A549 (cell line): ENCODE measurements at regions not wholly inside any gene's neighbourhood (a gene's known extent, or its start where the extent isn't known, plus 50 kb on each side); places are given as distances from the start of the nearest gene placed in this dataset.

Source experiments
- HDAC2 ChIP-seq: fragments of 200-600 bp; sonication (generic); IDR thresholded peaks from 2 replicates; pipeline ENCODE4 v1.6.1; 2016
- POLR2A ChIP-seq: IDR thresholded peaks from 2 replicates; pipeline ENCODE4 v1.6.1; 2012; ENCODE audit warnings: mild to moderate bottlenecking, low read length
- TF ChIP-seq, protein P1 (sequence below): fragments of >200 bp; sonication (Bioruptor Twin); formaldehyde crosslinking; IDR thresholded peaks from 3 replicates; pipeline ENCODE4 v1.5.1; 2016
- TF ChIP-seq, protein P2 (sequence below): IDR thresholded peaks from 2 replicates; pipeline ENCODE4 v1.6.1; 2012
- TF ChIP-seq, protein P3 (sequence below): fragments of 450-650 bp; IDR thresholded peaks from 2 replicates; pipeline ENCODE4 v1.6.1; 2014; ENCODE audit warnings: antibody characterized with exemption

DNA sequence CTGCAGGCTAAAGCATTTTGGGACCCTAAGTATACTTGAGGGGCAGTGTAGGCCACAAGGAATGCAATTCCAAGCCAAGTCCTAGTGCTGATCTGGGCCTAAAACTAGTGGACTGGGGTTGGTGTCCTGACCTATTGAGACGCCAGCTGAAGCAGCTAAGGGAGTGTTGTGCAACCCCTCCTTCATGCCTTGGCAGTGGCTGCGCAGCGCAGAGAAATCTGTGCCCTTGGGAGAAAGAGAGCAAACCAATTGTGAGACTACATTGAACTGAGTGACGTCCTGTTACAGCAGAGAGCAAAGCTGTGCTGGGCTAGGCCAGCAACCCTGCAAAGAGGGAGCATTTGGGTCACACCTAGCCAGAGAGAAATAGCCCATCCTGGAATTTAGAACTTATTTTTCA is 2715.0 kb upstream of the PCDH20 start:
- TF ChIP-seq, protein P1, sequence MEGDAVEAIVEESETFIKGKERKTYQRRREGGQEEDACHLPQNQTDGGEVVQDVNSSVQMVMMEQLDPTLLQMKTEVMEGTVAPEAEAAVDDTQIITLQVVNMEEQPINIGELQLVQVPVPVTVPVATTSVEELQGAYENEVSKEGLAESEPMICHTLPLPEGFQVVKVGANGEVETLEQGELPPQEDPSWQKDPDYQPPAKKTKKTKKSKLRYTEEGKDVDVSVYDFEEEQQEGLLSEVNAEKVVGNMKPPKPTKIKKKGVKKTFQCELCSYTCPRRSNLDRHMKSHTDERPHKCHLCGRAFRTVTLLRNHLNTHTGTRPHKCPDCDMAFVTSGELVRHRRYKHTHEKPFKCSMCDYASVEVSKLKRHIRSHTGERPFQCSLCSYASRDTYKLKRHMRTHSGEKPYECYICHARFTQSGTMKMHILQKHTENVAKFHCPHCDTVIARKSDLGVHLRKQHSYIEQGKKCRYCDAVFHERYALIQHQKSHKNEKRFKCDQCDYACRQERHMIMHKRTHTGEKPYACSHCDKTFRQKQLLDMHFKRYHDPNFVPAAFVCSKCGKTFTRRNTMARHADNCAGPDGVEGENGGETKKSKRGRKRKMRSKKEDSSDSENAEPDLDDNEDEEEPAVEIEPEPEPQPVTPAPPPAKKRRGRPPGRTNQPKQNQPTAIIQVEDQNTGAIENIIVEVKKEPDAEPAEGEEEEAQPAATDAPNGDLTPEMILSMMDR, result no peak
- TF ChIP-seq, protein P2, sequence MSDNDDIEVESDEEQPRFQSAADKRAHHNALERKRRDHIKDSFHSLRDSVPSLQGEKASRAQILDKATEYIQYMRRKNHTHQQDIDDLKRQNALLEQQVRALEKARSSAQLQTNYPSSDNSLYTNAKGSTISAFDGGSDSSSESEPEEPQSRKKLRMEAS, result no peak
- TF ChIP-seq HDAC2 (no peak), POLR2A (no peak)
- TF ChIP-seq, protein P3, sequence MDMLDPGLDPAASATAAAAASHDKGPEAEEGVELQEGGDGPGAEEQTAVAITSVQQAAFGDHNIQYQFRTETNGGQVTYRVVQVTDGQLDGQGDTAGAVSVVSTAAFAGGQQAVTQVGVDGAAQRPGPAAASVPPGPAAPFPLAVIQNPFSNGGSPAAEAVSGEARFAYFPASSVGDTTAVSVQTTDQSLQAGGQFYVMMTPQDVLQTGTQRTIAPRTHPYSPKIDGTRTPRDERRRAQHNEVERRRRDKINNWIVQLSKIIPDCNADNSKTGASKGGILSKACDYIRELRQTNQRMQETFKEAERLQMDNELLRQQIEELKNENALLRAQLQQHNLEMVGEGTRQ, result no peak
